ENCODE measurements at regions not wholly inside any gene's neighbourhood (a gene's known extent, or its start where the extent isn't known, plus 50 kb on each side); places are given as distances from the start of the nearest gene placed in this dataset.

- TF ChIP-seq GATA3 (IDR thresholded peaks at IDR 0.05; ENCODE audit: low read depth, low read length) (no peak), GATA2 (IDR thresholded peaks at IDR 0.05; ENCODE audit: low read depth, low read length) (no peak)
Observed at GRCh38 chr14:59060841-59061240, 127.6 kb upstream of the DAAM1 start.
